Activated CD4-positive, alpha-beta T cell treated with anti-CD3 and anti-CD28 coated beads, Interleukin-2, amount 10 ng/mL, durations not matched to agents 24 days and 14 days (primary cell): ENCODE measurements at regions not wholly inside any gene's neighbourhood (a gene's known extent, or its start where the extent isn't known, plus 50 kb on each side); places are given as distances from the start of the nearest gene placed in this dataset.

ENCODE experiments used
- DNase-seq: peaks from one replicate; pipeline ENCODE4 v3.0.0; 2022
- H3K27ac Mint-ChIP-seq: one replicate; pipeline ENCODE4 v1.8.0; 2022; ENCODE audit warnings: mild to moderate bottlenecking, mixed read lengths
- H3K27me3 Mint-ChIP-seq: one replicate; pipeline ENCODE4 v1.8.0; 2022; ENCODE audit warnings: mixed read lengths
- H3K36me3 Mint-ChIP-seq: one replicate; pipeline ENCODE4 v1.8.0; 2022; ENCODE audit warnings: low read depth, mild to moderate bottlenecking, mixed read lengths
- H3K4me1 Mint-ChIP-seq: one replicate; pipeline ENCODE4 v1.8.0; 2021; ENCODE audit warnings: mixed read lengths
- H3K4me3 Mint-ChIP-seq: one replicate; pipeline ENCODE4 v1.8.0; 2022; ENCODE audit warnings: mild to moderate bottlenecking, moderate library complexity, mixed read lengths
- H3K9me3 Mint-ChIP-seq: one replicate; pipeline ENCODE4 v1.8.0; 2021; ENCODE audit warnings: mixed read lengths
- intact Hi-C: fragments of 100-400 bp; cut with micrococcal nuclease; formaldehyde crosslinking; loops from one replicate; pipeline ENCODE4 v1.15.1; 2023

- no peak overlapping the region for H3K27ac Mint-ChIP-seq
- H3K4me1 Mint-ChIP-seq, result no peaks in the 10 kb centered on the region
- DNase-seq, result no peak
- peaks cover 12% of the 10 kb centered on the region for H3K9me3 Mint-ChIP-seq
- no peak overlapping the region for H3K4me3 Mint-ChIP-seq
- peaks cover 3% of the 10 kb centered on the region for H3K27me3 Mint-ChIP-seq
- intact Hi-C loops, result no loop called here
- no peaks in the 10 kb centered on the region for H3K36me3 Mint-ChIP-seq
Measured at GRCh38 chr7:17608114-17608833, 309.8 kb downstream of the AHR start.

GRCh38 chr7:17611611-17612010 lies 313.2 kb downstream of the AHR start:
- Mint-ChIP-seq H3K4me3 (no peak overlapping the region), H3K4me1 (no peaks in the 10 kb centered on the region), H3K36me3 (no peaks in the 10 kb centered on the region), H3K27me3 (no peaks in the 10 kb centered on the region), H3K9me3 (no peaks in the 10 kb centered on the region), H3K27ac (no peak overlapping the region)
- intact Hi-C loops, result no loop called here
- no peak for DNase-seq

- no peak overlapping the region for H3K27ac Mint-ChIP-seq
- no peak overlapping the region for H3K4me3 Mint-ChIP-seq
- no peaks in the 10 kb centered on the region for H3K36me3 Mint-ChIP-seq
- intact Hi-C loops, result no loop called here
- DNase-seq, result no peak
- H3K27me3 Mint-ChIP-seq, result no peaks in the 10 kb centered on the region
- H3K9me3 Mint-ChIP-seq, result no peaks in the 10 kb centered on the region
- no peaks in the 10 kb centered on the region for H3K4me1 Mint-ChIP-seq
Measured at GRCh38 chr7:17613338-17614041, 315.0 kb downstream of the AHR start.

- Mint-ChIP-seq H3K27me3 (no peaks in the 10 kb centered on the region), H3K27ac (no peak overlapping the region), H3K4me1 (no peaks in the 10 kb centered on the region), H3K9me3 (no peaks in the 10 kb centered on the region), H3K36me3 (no peaks in the 10 kb centered on the region), H3K4me3 (no peak overlapping the region)
- no peak for DNase-seq
- intact Hi-C loops, result no loop called here
Measured at GRCh38 chr7:17617380-17617779, 318.9 kb downstream of the AHR start.

- Mint-ChIP-seq H3K9me3 (no peaks in the 10 kb centered on the region), H3K36me3 (no peaks in the 10 kb centered on the region), H3K27ac (no peak overlapping the region), H3K4me1 (no peaks in the 10 kb centered on the region), H3K27me3 (no peaks in the 10 kb centered on the region), H3K4me3 (no peak overlapping the region)
- no peak for DNase-seq
- intact Hi-C loops, result no loop called here
Measured at GRCh38 chr7:17617857-17618651, 319.6 kb downstream of the AHR start.

GRCh38 chr7:17618652-17618974 lies 320.2 kb downstream of the AHR start:
- no peaks in the 10 kb centered on the region for H3K4me1 Mint-ChIP-seq
- H3K36me3 Mint-ChIP-seq, result no peaks in the 10 kb centered on the region
- H3K9me3 Mint-ChIP-seq, result no peaks in the 10 kb centered on the region
- no peak overlapping the region for H3K27ac Mint-ChIP-seq
- no peak overlapping the region for H3K4me3 Mint-ChIP-seq
- H3K27me3 Mint-ChIP-seq, result no peaks in the 10 kb centered on the region
- intact Hi-C loops, result no loop called here
- DNase-seq, result no peak

GRCh38 chr7:17619196-17619818 lies 320.9 kb downstream of the AHR start:
- no peak overlapping the region for H3K4me3 Mint-ChIP-seq
- H3K27ac Mint-ChIP-seq, result no peak overlapping the region
- H3K4me1 Mint-ChIP-seq, result no peaks in the 10 kb centered on the region
- intact Hi-C loops, result no loop called here
- DNase-seq, result no peak
- no peaks in the 10 kb centered on the region for H3K9me3 Mint-ChIP-seq
- no peaks in the 10 kb centered on the region for H3K36me3 Mint-ChIP-seq
- no peaks in the 10 kb centered on the region for H3K27me3 Mint-ChIP-seq

GRCh38 chr7:17620566-17620965 lies 319.7 kb downstream of the SNX13 start:
- H3K27me3 Mint-ChIP-seq, result no peaks in the 10 kb centered on the region
- intact Hi-C loops, result no loop called here
- H3K4me1 Mint-ChIP-seq, result no peaks in the 10 kb centered on the region
- H3K4me3 Mint-ChIP-seq, result no peak overlapping the region
- no peak for DNase-seq
- no peak overlapping the region for H3K27ac Mint-ChIP-seq
- no peaks in the 10 kb centered on the region for H3K36me3 Mint-ChIP-seq
- no peaks in the 10 kb centered on the region for H3K9me3 Mint-ChIP-seq

- no peak overlapping the region for H3K4me3 Mint-ChIP-seq
- no peaks in the 10 kb centered on the region for H3K4me1 Mint-ChIP-seq
- H3K27ac Mint-ChIP-seq, result no peak overlapping the region
- no peak for DNase-seq
- no peaks in the 10 kb centered on the region for H3K9me3 Mint-ChIP-seq
- H3K27me3 Mint-ChIP-seq, result no peaks in the 10 kb centered on the region
- intact Hi-C loops, result no loop called here
- H3K36me3 Mint-ChIP-seq, result no peaks in the 10 kb centered on the region
Measured at GRCh38 chr7:17622451-17622850, 317.8 kb downstream of the SNX13 start.

GRCh38 chr7:17623546-17624185 lies 316.6 kb downstream of the SNX13 start:
- Mint-ChIP-seq H3K4me3 (no peak overlapping the region), H3K9me3 (no peaks in the 10 kb centered on the region)
- intact Hi-C loops, result no loop called here

GRCh38 chr7:17624379-17624778 lies 315.9 kb downstream of the SNX13 start:
- DNase-seq, result no peak
- H3K36me3 Mint-ChIP-seq, result no peaks in the 10 kb centered on the region
- no peak overlapping the region for H3K4me3 Mint-ChIP-seq
- intact Hi-C loops, result no loop called here
- H3K9me3 Mint-ChIP-seq, result no peaks in the 10 kb centered on the region
- no peaks in the 10 kb centered on the region for H3K27me3 Mint-ChIP-seq
- H3K4me1 Mint-ChIP-seq, result no peaks in the 10 kb centered on the region
- H3K27ac Mint-ChIP-seq, result no peak overlapping the region

More at GRCh38 chr7:17623546-17624185, 316.6 kb downstream of the SNX13 start:
- DNase-seq, result no peak
- Mint-ChIP-seq H3K4me1 (no peaks in the 10 kb centered on the region), H3K27me3 (no peaks in the 10 kb centered on the region), H3K36me3 (no peaks in the 10 kb centered on the region), H3K27ac (no peak overlapping the region)

- Mint-ChIP-seq H3K36me3 (no peaks in the 10 kb centered on the region), H3K9me3 (no peaks in the 10 kb centered on the region), H3K27me3 (no peaks in the 10 kb centered on the region), H3K27ac (no peak overlapping the region), H3K4me3 (no peak overlapping the region), H3K4me1 (no peaks in the 10 kb centered on the region)
- intact Hi-C loops, result no loop called here
- no peak for DNase-seq
Measured at GRCh38 chr7:17625043-17625442, 315.3 kb downstream of the SNX13 start.

- no peaks in the 10 kb centered on the region for H3K4me1 Mint-ChIP-seq
- no peak for DNase-seq
- intact Hi-C loops, result no loop called here
- H3K9me3 Mint-ChIP-seq, result no peaks in the 10 kb centered on the region
- no peaks in the 10 kb centered on the region for H3K36me3 Mint-ChIP-seq
- H3K4me3 Mint-ChIP-seq, result no peak overlapping the region
- H3K27ac Mint-ChIP-seq, result no peak overlapping the region
- H3K27me3 Mint-ChIP-seq, result no peaks in the 10 kb centered on the region
Measured at GRCh38 chr7:17626235-17626634, 314.1 kb downstream of the SNX13 start.
